Smooth muscle cell of the brain vasculature (primary cell): ENCODE measurements at regions not wholly inside any gene's neighbourhood (a gene's known extent, or its start where the extent isn't known, plus 50 kb on each side); places are given as distances from the start of the nearest gene placed in this dataset.
A peak's percentile ranks its signal among the peaks of the same experiment; 100 is the strongest.
"Not testable (repeated sequence)": the region's sequence is repeated elsewhere in the genome, so short reads cannot be mapped to it uniquely, and the experiment has no call there.

Source experiments
- DNase-seq: peaks from one replicate; pipeline ENCODE4 v3.0.0-alpha.2; 2012; ENCODE audit warnings: low read depth, low spot score

- DNase-seq: no peak
These were observed 57.2 kb downstream of the BMP15 start for GRCh38 chrX:50967736-50968135.

DNA sequence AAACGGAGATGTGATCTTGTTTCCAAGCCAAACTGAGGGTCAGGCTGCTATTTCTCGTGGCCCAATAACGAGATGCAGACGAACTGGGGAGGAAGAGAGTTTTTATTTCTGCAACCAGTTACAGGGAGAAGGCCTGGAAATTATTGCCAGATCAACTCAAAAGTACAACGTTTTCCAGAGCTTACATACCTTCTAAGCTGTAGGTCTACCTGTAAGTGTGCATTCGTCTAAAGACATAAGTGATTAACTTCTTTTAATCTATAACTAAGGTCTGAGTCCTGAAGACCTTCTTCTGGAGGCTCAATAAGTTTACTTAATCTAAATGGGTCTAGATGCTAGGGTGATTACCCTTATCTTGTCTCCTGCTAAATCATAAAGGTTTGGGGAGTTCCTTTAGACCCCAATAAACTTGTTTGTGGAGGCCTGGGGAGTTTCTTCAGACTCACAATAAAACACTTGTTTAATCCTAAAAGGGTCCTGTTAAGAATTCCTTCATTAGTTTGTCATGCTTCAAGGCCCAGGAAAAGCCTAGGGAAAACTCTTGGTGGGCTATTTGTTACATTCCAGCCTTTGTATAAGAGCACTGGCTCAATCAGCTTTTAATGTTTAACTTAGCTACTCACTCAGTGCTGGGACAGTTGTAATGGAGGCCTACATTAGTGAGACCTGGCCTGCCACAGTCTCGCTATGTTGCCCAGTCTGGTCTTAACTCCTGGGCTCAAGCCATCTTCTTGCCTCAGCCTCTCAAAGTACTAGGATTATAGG lies 58.5 kb downstream of the BMP15 start:
- DNase-seq: not testable (repeated sequence)

GRCh38 chrX:50971395-50971794 lies 60.9 kb downstream of the BMP15 start:
- DNase-seq: no peak

DNA sequence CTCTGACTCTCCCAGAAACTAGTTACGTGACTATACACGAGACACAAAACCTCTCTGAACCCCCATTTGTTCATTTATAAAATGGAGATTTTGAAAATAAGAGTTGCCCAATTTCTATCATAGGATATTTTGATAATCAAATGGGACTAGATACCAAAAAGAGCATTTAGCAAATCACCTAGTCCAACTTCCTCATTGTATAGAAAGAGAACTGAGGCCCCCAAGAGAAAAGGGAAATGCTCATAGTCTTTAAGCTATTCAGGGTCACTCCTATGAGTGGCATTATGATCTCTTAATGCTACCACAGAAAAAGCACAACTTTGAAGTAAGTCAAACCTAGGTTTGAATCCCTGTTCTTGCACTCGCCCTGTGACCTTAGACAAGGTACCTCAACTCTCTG lies 62.7 kb downstream of the BMP15 start:
- DNase-seq: no peak

DNA sequence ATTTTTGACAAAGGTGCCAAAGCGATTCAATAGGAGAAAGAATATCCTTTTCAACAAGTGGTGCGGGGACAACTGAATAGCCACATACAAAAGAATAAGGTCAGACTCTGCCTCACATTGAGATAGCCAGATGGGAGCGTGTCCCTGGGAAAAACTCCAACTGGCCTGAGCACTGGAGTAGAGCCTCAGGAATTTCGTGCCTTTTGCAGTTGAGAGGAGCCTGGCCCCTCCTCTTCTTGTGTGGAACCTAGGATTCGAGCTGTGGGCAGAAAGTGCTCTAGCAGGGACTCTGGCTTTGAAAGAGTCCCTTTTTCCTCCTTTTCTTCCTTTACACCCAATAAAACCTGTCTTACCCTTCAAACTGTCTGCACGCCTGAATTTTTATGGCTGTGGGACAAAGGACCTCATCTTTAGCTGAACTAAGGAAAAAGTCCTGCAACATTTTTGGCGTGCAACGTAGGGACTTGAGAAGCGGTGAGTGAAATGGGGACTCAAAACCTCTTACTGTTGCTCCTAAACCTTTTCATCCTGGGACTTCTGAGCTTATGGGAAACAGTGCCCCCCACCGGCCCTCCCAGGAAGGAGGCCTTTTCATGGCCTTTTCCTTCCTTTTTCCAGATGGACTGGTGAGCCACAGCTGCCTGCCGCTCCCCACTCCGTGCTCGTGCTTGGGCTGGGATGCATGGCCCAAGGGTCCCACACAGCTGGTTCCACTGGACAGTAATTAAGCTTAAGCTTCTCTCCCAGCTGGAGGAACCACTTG lies 68.6 kb downstream of the BMP15 start:
- DNase-seq: no peak

DNA sequence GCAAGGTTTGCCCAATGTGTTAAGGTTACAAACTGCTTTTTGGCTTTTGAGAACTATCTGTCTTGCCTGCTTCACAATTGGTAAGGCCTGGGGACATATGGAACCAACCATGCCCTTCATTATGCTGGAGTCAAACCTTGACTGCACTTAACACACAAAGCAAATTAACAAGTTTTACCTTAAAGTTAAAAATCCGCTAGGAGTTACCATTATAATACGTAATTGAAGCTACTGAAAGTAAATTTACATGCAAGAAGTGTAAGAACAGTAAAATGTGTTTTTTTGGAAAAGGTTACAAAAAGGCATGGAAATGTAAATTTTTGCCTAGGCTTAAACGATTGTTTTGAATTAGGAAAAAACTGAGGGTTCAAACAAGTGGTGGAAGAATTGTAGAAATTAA lies 69.7 kb downstream of the BMP15 start:
- no peak for DNase-seq

GRCh38 chrX:50988649-50989048 lies 78.1 kb downstream of the BMP15 start:
- peak; percentile 1 for DNase-seq

DNA sequence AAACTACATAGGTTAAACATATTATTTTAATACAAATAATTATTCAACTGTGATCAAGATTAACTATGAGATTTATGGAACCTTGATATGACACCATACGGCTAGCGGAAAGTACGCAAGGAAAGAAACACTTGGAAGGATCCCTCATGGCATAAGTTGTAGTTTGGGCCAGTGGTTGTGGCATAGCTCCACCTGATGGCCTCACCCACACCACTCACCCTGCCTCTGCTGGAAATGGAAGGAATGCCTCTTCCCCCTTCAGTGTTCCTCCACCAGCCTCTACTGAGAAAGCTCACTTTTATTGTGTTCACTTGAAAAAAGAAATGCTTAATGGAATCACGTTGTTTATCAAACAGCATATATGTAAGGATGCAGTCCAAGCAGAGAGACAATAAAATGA lies 86.4 kb downstream of the BMP15 start:
- DNase-seq: no peak

- not testable (repeated sequence) for DNase-seq
These were observed 89.8 kb downstream of the BMP15 start for GRCh38 chrX:51000384-51000783.

GRCh38 chrX:51001733-51002632 lies 91.4 kb downstream of the BMP15 start:
- not testable (repeated sequence) for DNase-seq

DNA sequence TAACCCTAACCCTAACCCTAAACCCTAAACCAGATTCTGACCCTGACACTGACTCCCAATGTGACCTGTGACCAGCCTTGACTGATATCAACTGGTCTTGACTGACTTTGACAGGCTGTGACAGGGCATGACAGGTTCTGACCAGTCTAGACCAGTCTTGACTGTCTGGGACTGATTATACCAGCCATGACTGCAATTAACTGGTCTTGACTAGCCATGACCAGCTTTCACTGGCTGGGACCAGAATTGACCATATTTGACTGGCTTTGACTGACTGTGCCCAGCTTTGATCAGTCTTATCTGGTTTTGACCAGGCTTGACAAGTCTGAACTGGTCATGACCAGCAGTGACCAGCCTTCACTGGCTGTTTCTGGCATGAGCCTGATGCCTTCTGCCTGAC lies 95.5 kb downstream of the BMP15 start:
- no peak for DNase-seq

DNA sequence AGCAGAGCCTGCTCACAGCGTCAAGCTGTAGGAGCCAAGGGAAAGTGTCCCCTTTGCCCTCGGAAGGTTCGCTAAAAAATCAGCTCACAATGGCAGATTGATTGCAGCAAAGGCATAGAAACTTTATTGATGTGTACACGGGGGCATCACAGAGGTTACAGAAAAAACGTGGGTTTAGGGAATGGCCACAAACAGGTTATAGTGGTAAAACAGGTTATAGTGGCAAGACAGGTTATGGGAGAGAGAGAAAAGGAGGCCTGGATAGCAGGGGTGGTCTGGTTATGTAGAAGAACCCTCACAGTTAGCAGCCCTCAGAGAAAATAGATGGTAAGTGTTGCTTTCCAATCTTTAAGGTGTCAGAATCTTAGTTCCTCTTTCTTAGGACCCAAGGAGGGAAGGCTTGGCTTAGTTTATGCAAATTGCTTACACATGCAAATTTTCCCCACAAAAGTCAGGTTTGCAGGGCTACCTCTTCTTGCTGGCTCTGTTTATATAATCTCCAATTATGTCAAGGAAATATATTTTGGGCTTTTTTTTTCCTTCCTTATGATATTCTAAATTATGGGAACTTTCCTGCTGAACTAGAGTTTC lies 113.7 kb downstream of the BMP15 start:
- DNase-seq: no peak

DNA sequence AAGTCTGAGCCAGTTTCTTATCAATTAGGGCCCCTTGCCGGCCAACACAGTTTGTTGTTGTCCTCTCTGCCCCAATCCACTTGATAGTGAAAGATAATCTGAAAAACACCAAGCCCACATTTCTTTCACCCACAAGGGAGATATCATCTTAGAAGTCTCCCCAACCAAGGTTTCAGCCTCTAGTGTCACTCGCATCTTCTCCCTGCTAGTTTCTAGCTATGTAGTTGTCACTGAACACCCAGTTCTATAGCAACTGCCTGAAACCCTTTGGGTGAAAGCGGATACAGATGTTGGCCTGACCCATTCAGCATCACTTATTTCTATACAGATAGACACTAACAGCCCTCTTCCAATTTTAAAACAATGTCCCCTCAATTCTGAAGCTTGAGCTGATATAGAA lies 116.3 kb downstream of the BMP15 start:
- no peak for DNase-seq

DNA sequence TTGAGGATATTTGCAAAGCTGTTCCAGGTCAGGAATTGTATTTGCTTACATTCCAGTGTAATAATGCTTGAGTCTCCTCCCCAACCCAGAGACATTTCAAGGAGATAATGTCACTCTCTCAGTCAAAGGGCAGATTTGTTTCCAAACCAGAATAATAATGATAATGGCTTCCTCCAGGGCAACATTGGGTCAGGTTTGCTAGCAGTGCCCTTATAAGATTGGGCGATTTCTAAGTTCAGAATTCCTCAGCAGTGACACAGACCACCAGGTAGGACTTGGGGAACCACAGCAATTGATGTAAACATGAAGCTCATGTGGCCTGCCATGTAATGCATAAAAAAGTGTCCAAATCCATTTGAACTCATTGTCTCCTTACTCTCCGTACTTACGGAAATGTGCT lies 125.2 kb downstream of the BMP15 start:
- DNase-seq: no peak

GRCh38 chrX:51047950-51048349 lies 137.4 kb downstream of the BMP15 start:
- no peak for DNase-seq

- DNase-seq: no peak
These were observed 143.2 kb downstream of the BMP15 start for GRCh38 chrX:51053741-51054140.

DNA sequence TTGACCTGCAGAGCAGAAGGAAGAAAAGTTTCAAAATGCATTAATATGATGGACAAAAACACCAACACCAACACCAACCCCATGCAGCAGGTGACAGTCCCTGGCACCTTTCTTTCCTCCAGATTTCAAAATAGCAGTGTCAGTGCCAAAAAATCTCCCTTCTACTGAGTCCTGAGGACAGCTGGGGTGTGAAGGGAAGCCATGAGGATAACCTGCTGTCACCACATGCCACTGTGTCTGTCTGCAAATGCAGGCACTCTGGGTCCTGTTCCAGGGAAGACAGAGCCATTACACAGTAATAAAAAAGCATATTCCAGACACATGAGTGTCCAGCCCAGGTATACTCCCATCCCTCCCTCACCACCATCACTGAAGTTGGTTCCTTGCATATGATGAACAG lies 187.5 kb downstream of the BMP15 start:
- DNase-seq: no peak

DNA sequence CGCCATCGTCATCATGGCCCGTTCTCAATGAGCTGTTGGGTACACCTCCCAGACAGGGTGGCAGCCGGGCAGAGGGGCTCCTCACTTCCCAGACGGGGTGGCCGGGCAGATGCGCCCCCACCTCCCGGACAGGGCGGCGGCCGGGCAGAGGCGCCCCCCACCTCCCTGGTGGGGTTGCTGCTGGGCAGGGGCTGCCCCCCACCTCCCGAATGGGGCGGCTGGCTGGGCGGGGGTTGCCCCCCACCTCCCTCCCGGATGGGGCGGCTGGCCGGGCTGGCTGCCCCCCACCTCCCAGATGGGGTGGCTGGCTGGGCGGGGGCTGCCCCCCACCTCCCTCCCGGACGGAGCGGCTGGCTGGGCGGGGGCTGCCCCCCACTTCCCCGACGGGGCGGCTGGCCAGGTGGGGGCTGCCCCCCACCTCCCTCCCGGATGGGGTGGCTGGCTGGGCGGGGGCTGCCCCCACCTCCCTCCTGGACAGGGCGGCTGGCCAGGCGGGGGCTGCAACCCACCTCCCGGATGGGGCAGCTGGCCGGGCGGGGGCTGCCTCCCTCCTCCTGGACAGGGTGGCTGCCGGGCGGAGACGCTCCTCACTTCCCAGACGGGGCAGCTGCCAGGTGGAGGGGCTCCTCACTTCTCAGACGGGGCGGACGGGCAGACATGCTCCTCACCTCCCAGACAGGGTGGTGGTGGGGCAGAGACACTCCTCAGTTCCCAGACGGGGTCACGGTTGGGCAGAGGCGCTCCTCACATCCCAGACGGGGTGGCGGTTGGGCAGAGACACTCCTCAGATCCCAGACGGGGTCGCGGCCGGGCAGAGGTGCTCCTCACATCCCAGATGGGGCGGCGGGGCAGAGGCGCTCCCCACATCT lies 208.8 kb downstream of the BMP15 start:
- DNase-seq: not testable (repeated sequence)

DNA sequence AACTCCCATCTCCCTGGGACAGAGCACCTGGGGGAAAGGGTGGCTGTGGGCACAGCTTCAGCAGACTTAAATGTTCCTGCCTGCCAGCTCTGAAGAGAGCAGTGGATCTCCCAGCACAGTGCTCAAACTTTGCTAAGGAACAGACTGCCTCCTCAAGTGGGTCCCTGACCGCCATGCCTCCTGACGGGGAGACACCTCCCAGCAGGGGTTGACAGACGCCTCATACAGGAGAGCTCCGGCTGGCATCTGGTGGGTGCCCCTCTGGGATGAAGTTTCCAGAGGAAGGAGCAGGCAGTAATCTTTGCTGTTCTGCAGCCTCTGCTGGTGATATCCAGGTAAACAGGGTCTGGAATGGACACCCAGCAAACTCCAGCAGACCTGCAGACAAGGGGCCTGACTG lies 206.9 kb upstream of the NUDT10 start:
- DNase-seq: not testable (repeated sequence)

DNA sequence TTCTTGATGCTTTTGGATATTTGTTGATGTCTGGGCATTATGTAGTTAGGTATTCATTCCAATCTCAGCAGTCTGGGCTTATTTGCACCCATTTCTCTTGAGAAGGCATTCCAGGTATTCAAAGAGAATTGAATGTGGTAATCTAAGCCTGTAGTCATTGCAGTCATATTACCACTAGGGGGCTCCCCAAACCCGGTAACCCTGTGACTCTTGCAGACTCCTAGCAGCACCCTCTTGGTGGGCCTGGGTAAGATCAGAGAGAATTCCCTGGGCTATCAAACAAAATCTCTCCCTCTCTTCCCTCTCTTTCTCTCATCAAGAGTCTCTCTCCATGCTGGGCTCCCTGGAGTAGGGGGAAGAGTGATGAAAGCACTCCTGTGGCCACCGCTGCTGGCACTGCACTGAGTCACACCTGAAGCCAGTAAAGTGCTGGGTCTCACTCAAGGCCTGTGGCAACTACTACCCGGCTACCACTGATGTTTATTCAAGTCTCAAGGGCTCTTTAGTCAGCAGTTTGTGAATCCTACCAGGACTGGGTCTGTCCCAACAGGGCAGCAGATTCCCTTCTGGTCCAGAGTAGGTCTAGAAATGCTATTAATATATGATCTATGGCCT lies 187.7 kb upstream of the NUDT10 start:
- DNase-seq: no peak
